Stimulated activated naive CD8-positive, alpha-beta T cell treated with anti-CD3 and anti-CD28 coated beads, Interleukin-15, amount 100 ng/mL, for 72 hours (primary cell): ENCODE measurements at regions not wholly inside any gene's neighbourhood (a gene's known extent, or its start where the extent isn't known, plus 50 kb on each side); places are given as distances from the start of the nearest gene placed in this dataset.

ENCODE experiments used
- ATAC-seq: fragments of 150-1000 bp; cut with Tn5 transposase; 2 replicates; pipeline ENCODE4 v1.10.0; 2021; ENCODE audit warnings: mild to moderate bottlenecking, moderate library complexity
- DNase-seq, 2 donors: peaks; one replicate each; pipeline ENCODE4 v3.0.0; 2021 to 2022
- H3K27ac Mint-ChIP-seq, 2 donors: one replicate each; pipeline ENCODE4 v1.8.0; 2022; ENCODE audit warnings: mild to moderate bottlenecking in 2 of 2, mixed read lengths in 2 of 2, moderate library complexity in 2 of 2
- H3K27me3 Mint-ChIP-seq: one replicate; pipeline ENCODE4 v1.8.0; 2022; ENCODE audit warnings: mixed read lengths
- H3K4me1 Mint-ChIP-seq: one replicate; pipeline ENCODE4 v1.8.0; 2022; ENCODE audit warnings: mild to moderate bottlenecking, mixed read lengths
- H3K4me3 Mint-ChIP-seq, 2 donors: one replicate each; pipeline ENCODE4 v1.8.0; 2022; ENCODE audit warnings: mild to moderate bottlenecking in 2 of 2, mixed read lengths in 2 of 2, moderate library complexity in 1 of 2
- H3K9me3 Mint-ChIP-seq, 2 donors: one replicate each; pipeline ENCODE4 v1.8.0; 2022; ENCODE audit warnings: mixed read lengths in 2 of 2

GRCh38 chr2:96438589-96438988 lies 66.6 kb downstream of the NEURL3 start:
- Mint-ChIP-seq H3K9me3 (peaks cover 10 to 34% of the 10 kb centered on the region in 2 donors), H3K4me1 (no peaks in the 10 kb centered on the region), H3K27ac (no peak overlapping the region), H3K27me3 (no peaks in the 10 kb centered on the region), H3K4me3 (no peak overlapping the region)
- no peak for ATAC-seq
- no peak for DNase-seq

GRCh38 chr2:96437512-96437911 lies 67.6 kb downstream of the NEURL3 start:
- no peaks in the 10 kb centered on the region for H3K4me1 Mint-ChIP-seq
- no peak for ATAC-seq

GRCh38 chr2:96436961-96437360 lies 68.2 kb downstream of the NEURL3 start:
- ATAC-seq, result no peak

More at GRCh38 chr2:96437512-96437911, 67.6 kb downstream of the NEURL3 start:
- Mint-ChIP-seq H3K9me3 (peaks cover 10 to 28% of the 10 kb centered on the region in 2 donors), H3K4me3 (no peak overlapping the region), H3K27me3 (no peaks in the 10 kb centered on the region), H3K27ac (no peak overlapping the region)
- no peak for DNase-seq

GRCh38 chr2:96436416-96436815 lies 68.7 kb downstream of the NEURL3 start:
- H3K27ac Mint-ChIP-seq, result no peak overlapping the region
- no peaks in the 10 kb centered on the region for H3K27me3 Mint-ChIP-seq
- H3K9me3 Mint-ChIP-seq, result peaks cover 10 to 31% of the 10 kb centered on the region in 2 donors
- no peaks in the 10 kb centered on the region for H3K4me1 Mint-ChIP-seq
- DNase-seq (no peak), ATAC-seq (no peak)
- no peak overlapping the region for H3K4me3 Mint-ChIP-seq

More at GRCh38 chr2:96436961-96437360, 68.2 kb downstream of the NEURL3 start:
- Mint-ChIP-seq H3K4me1 (no peaks in the 10 kb centered on the region), H3K9me3 (peaks cover 10 to 28% of the 10 kb centered on the region in 2 donors), H3K27me3 (no peaks in the 10 kb centered on the region), H3K4me3 (no peak overlapping the region), H3K27ac (no peak overlapping the region)
- DNase-seq, result no peak

GRCh38 chr2:96431319-96431718 lies 73.8 kb downstream of the NEURL3 start:
- H3K27me3 Mint-ChIP-seq, result peaks cover 18% of the 10 kb centered on the region
- H3K27ac Mint-ChIP-seq, result no peak overlapping the region
- H3K4me3 Mint-ChIP-seq, result no peak overlapping the region
- ATAC-seq, result no peak
- peaks cover 12% of the 10 kb centered on the region for H3K4me1 Mint-ChIP-seq
- peaks cover 6 to 26% of the 10 kb centered on the region in 2 donors for H3K9me3 Mint-ChIP-seq
- no peak for DNase-seq

- no peak for ATAC-seq
- no peak overlapping the region for H3K27ac Mint-ChIP-seq
Measured at GRCh38 chr2:96430394-96430988, 74.7 kb downstream of the NEURL3 start.

GRCh38 chr2:96427917-96428316 lies 77.2 kb downstream of the NEURL3 start:
- peak overlapping the region in 1 of 2 donors; percentile 60 for H3K27ac Mint-ChIP-seq
- H3K27me3 Mint-ChIP-seq, result peaks cover 32% of the 10 kb centered on the region
- ATAC-seq, result peak; percentile 91
- H3K4me3 Mint-ChIP-seq, result no peak overlapping the region
- no peak for DNase-seq
- H3K9me3 Mint-ChIP-seq, result peaks cover 6 to 26% of the 10 kb centered on the region in 2 donors
- peaks cover 12% of the 10 kb centered on the region for H3K4me1 Mint-ChIP-seq

More at GRCh38 chr2:96430394-96430988, 74.7 kb downstream of the NEURL3 start:
- DNase-seq, result no peak
- Mint-ChIP-seq H3K27me3 (peaks cover 22% of the 10 kb centered on the region), H3K4me3 (no peak overlapping the region), H3K4me1 (peaks cover 12% of the 10 kb centered on the region), H3K9me3 (peaks cover 6 to 31% of the 10 kb centered on the region in 2 donors)

- no peak for ATAC-seq
- Mint-ChIP-seq H3K27ac (no peak overlapping the region), H3K4me1 (peaks cover 12% of the 10 kb centered on the region), H3K27me3 (peaks cover 32% of the 10 kb centered on the region), H3K9me3 (peaks cover 6 to 26% of the 10 kb centered on the region in 2 donors), H3K4me3 (no peak overlapping the region)
- DNase-seq, result no peak
Measured at GRCh38 chr2:96427169-96427568, 78.0 kb downstream of the NEURL3 start.

GRCh38 chr2:96423828-96424227 lies 81.3 kb downstream of the NEURL3 start:
- Mint-ChIP-seq H3K4me1 (peaks cover 12% of the 10 kb centered on the region), H3K4me3 (no peak overlapping the region), H3K27ac (no peak overlapping the region), H3K27me3 (peaks cover 32% of the 10 kb centered on the region), H3K9me3 (peaks cover 7 to 16% of the 10 kb centered on the region in 2 donors)
- ATAC-seq (no peak), DNase-seq (no peak)
